Bronchial epithelial cell (primary cell): ENCODE measurements at regions not wholly inside any gene's neighbourhood (a gene's known extent, or its start where the extent isn't known, plus 50 kb on each side); places are given as distances from the start of the nearest gene placed in this dataset.

Experiments
- DNase-seq: peaks from one replicate; pipeline ENCODE4 v3.0.0-alpha.2; 2010; ENCODE audit warnings: low read depth
- FAIRE-seq: peaks from 2 replicates; lab custom pipeline; 2011; peaks lifted over from hg19 to GRCh38; lab: Jason Lieb, UNC
- H3K27me3 ChIP-seq: 2 replicates; pipeline ENCODE4 v1.5.1; 2011; ENCODE audit warnings: low read length; ENCODE audit not compliant: control insufficient read depth, insufficient read depth
- H3K36me3 ChIP-seq: 2 replicates; pipeline ENCODE4 v1.5.1; 2011; ENCODE audit warnings: low read length; ENCODE audit not compliant: control insufficient read depth, insufficient read depth
- H3K4me3 ChIP-seq: 2 replicates; pipeline ENCODE4 v1.5.1; 2011; ENCODE audit warnings: mild to moderate bottlenecking, low read depth, low read length, control low read depth
- CTCF ChIP-seq: IDR thresholded peaks from 2 replicates; pipeline ENCODE4 v1.5.1; 2011; ENCODE audit warnings: mild to moderate bottlenecking, moderate library complexity, low read length, control low read depth, inconsistent platforms; ENCODE audit not compliant: insufficient read depth, severe bottlenecking

- no peak for TF ChIP-seq CTCF
- peak; percentile 26 for DNase-seq
- Histone ChIP-seq H3K36me3 (no peaks in the 10 kb centered on the region), H3K4me3 (no peak overlapping the region), H3K27me3 (no peaks in the 10 kb centered on the region)
- FAIRE-seq = no peak
Measured at GRCh38 chr5:124512952-124513632, 233.3 kb downstream of the ZNF608 start.

GRCh38 chr5:124512236-124512635 is 234.2 kb downstream of the ZNF608 start:
- TF ChIP-seq CTCF = no peak
- FAIRE-seq = no peak

GRCh38 chr5:124511791-124512190 is 234.6 kb downstream of the ZNF608 start:
- DNase-seq (no peak), FAIRE-seq (no peak)
- H3K4me3 ChIP-seq = no peak overlapping the region
- TF ChIP-seq CTCF = no peak
- H3K36me3 ChIP-seq = no peaks in the 10 kb centered on the region
- no peaks in the 10 kb centered on the region for H3K27me3 ChIP-seq

More at GRCh38 chr5:124512236-124512635, 234.2 kb downstream of the ZNF608 start:
- Histone ChIP-seq H3K27me3 (no peaks in the 10 kb centered on the region), H3K36me3 (no peaks in the 10 kb centered on the region), H3K4me3 (no peak overlapping the region)
- no peak for DNase-seq

- H3K36me3 ChIP-seq = no peaks in the 10 kb centered on the region
- FAIRE-seq (no peak), DNase-seq (no peak)
- H3K4me3 ChIP-seq = no peak overlapping the region
- H3K27me3 ChIP-seq = no peaks in the 10 kb centered on the region
- TF ChIP-seq CTCF = no peak
Measured at GRCh38 chr5:124507688-124508087, 238.8 kb downstream of the ZNF608 start.

GRCh38 chr5:124504081-124504916 is 242.1 kb downstream of the ZNF608 start:
- no peak for DNase-seq
- Histone ChIP-seq H3K27me3 (no peaks in the 10 kb centered on the region), H3K36me3 (no peaks in the 10 kb centered on the region), H3K4me3 (no peak overlapping the region)
- no peak for TF ChIP-seq CTCF
- no peak for FAIRE-seq
